Neural progenitor cell (in vitro differentiated cells): ENCODE measurements at regions not wholly inside any gene's neighbourhood (a gene's known extent, or its start where the extent isn't known, plus 50 kb on each side); places are given as distances from the start of the nearest gene placed in this dataset.

Experiments
- DNase-seq: peaks from one replicate; pipeline ENCODE4 v3.0.0-alpha.2; 2016; ENCODE audit warnings: low spot score
- H2AFZ ChIP-seq: fragments of 200-600 bp; sonication (generic); replicated peaks from 2 replicates; pipeline ENCODE4 v1.6.1; 2016; ENCODE audit warnings: antibody characterized with exemption
- H3F3A ChIP-seq: fragments of 200-600 bp; sonication (generic); 2 replicates; pipeline ENCODE4 v1.6.1; 2016; ENCODE audit warnings: antibody characterized with exemption, low read depth
- H3K27ac ChIP-seq: fragments of 200-600 bp; sonication (generic); 2 replicates; pipeline ENCODE4 v1.5.1; 2016; ENCODE audit warnings: mild to moderate bottlenecking
- H3K27me3 ChIP-seq: fragments of 200-600 bp; sonication (generic); 2 replicates; pipeline ENCODE4 v1.6.1; 2016; ENCODE audit warnings: mild to moderate bottlenecking, moderate library complexity
- H3K36me3 ChIP-seq: fragments of 200-600 bp; sonication (generic); 2 replicates; pipeline ENCODE4 v1.5.1; 2016
- H3K4me1 ChIP-seq: fragments of 200-600 bp; sonication (generic); 2 replicates; pipeline ENCODE4 v1.6.1; 2016; ENCODE audit warnings: mixed run types
- H3K4me2 ChIP-seq: fragments of 200-600 bp; sonication (generic); 2 replicates; pipeline ENCODE4 v1.6.1; 2016
- H3K4me3 ChIP-seq: fragments of 200-600 bp; sonication (generic); 2 replicates; pipeline ENCODE4 v1.5.1; 2016
- H3K79me2 ChIP-seq: fragments of 200-600 bp; sonication (generic); 2 replicates; pipeline ENCODE4 v1.6.1; 2016; ENCODE audit warnings: low read depth
- H3K9ac ChIP-seq: fragments of 200-600 bp; sonication (generic); 2 replicates; pipeline ENCODE4 v1.6.1; 2016
- H3K9me3 ChIP-seq: fragments of 200-600 bp; sonication (generic); 2 replicates; pipeline ENCODE4 v1.5.1; 2016; ENCODE audit warnings: low read depth
- H4K20me1 ChIP-seq: fragments of 200-600 bp; sonication (generic); 2 replicates; pipeline ENCODE4 v1.6.1; 2016; ENCODE audit warnings: low read depth
- H3K27ac Mint-ChIP-seq: 3 replicates; pipeline ENCODE4 v1.8.0; 2021; ENCODE audit warnings: mixed read lengths
- H3K27me3 Mint-ChIP-seq: 2 replicates; pipeline ENCODE4 v1.8.0; 2022; ENCODE audit warnings: low read depth, mild to moderate bottlenecking, inconsistent platforms, moderate library complexity, mixed read lengths; ENCODE audit not compliant: insufficient read depth
- H3K36me3 Mint-ChIP-seq: 3 replicates; pipeline ENCODE4 v1.8.0; 2021; ENCODE audit warnings: mixed read lengths
- H3K4me1 Mint-ChIP-seq: 3 replicates; pipeline ENCODE4 v1.8.0; 2021; ENCODE audit warnings: mixed read lengths
- H3K4me3 Mint-ChIP-seq: 3 replicates; pipeline ENCODE4 v1.8.0; 2021; ENCODE audit warnings: mild to moderate bottlenecking, moderate library complexity, mixed read lengths
- H3K9me3 Mint-ChIP-seq: 3 replicates; pipeline ENCODE4 v1.8.0; 2020; ENCODE audit warnings: mixed read lengths
- EZH2 ChIP-seq: fragments of 200-600 bp; sonication (generic); IDR thresholded peaks from 2 replicates; pipeline ENCODE4 v1.6.1; 2017; ENCODE audit warnings: antibody characterized with exemption, mild to moderate bottlenecking, moderate library complexity
- EZH2phosphoT487 ChIP-seq: fragments of 200-600 bp; sonication (generic); IDR thresholded peaks from 2 replicates; pipeline ENCODE4 v1.6.1; 2017; ENCODE audit warnings: antibody characterized with exemption
- TF ChIP-seq, protein P1 (sequence below): fragments of 200-600 bp; sonication (generic); IDR thresholded peaks from 2 replicates; pipeline ENCODE4 v1.5.1; 2017; ENCODE audit warnings: antibody characterized with exemption, mild to moderate bottlenecking

DNA sequence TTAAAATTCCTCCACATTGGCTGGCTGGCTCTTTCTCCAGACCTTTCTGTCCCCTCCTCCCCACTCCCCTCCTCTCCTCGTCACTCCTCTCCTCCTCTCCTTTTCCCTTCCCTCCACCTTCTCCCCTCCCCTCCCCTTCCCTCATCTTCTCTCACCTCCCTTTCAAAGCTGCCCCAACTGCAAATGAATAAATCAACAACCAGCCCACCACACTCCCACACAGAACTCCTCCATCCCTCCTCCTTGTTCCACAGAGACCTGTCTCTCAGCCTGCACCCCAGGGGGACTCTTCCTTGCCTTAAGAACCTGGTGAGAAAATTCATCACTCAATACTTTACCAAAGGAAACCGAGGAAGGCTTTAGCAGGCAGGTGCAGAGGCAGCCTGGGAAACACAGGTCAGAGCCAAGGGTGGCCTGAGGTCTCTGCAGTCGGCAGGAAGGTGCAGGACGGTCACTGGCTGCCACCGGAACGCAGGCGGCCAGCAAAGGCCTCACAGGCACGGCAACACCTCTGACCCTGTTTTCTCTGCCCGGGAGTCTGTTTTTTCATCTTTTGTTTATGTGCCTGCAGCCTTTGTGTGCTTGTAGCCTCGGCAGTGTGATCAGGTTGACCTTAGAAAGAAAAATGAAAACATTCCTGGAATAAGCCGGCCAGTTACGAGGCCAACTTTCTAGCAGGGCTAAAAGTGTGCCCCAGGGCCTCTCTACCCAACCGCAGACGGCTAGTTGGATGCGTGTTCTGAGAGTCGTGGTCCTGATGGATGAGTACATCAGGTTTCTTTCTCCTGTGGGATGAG is 207.6 kb upstream of the KLF6 start:
- Mint-ChIP-seq H3K4me3 (no peak overlapping the region), H3K4me1 (peaks cover 22% of the 10 kb centered on the region), H3K36me3 (no peaks in the 10 kb centered on the region), H3K27me3 (peaks cover 6% of the 10 kb centered on the region), H3K9me3 (no peaks in the 10 kb centered on the region), H3K27ac (peak overlapping the region; percentile 74)
- H2AFZ ChIP-seq, result peak overlapping the region; percentile 76
- no peak for DNase-seq
- no peaks in the 10 kb centered on the region for H3K79me2 ChIP-seq
- peaks cover 12% of the 10 kb centered on the region for H3K4me1 ChIP-seq
- no peaks in the 10 kb centered on the region for H4K20me1 ChIP-seq
- no peaks in the 10 kb centered on the region for H3K9me3 ChIP-seq
- TF ChIP-seq, protein P1, sequence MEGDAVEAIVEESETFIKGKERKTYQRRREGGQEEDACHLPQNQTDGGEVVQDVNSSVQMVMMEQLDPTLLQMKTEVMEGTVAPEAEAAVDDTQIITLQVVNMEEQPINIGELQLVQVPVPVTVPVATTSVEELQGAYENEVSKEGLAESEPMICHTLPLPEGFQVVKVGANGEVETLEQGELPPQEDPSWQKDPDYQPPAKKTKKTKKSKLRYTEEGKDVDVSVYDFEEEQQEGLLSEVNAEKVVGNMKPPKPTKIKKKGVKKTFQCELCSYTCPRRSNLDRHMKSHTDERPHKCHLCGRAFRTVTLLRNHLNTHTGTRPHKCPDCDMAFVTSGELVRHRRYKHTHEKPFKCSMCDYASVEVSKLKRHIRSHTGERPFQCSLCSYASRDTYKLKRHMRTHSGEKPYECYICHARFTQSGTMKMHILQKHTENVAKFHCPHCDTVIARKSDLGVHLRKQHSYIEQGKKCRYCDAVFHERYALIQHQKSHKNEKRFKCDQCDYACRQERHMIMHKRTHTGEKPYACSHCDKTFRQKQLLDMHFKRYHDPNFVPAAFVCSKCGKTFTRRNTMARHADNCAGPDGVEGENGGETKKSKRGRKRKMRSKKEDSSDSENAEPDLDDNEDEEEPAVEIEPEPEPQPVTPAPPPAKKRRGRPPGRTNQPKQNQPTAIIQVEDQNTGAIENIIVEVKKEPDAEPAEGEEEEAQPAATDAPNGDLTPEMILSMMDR, result no peak
- TF ChIP-seq EZH2phosphoT487 (no peak), EZH2 (no peak)
- no peaks in the 10 kb centered on the region for H3K27me3 ChIP-seq
- peak overlapping the region; percentile 43 for H3K4me2 ChIP-seq
- no peak overlapping the region for H3K9ac ChIP-seq
- H3K36me3 ChIP-seq, result no peaks in the 10 kb centered on the region
- no peaks in the 10 kb centered on the region for H3F3A ChIP-seq
- H3K27ac ChIP-seq, result no peak overlapping the region
- no peak overlapping the region for H3K4me3 ChIP-seq

GRCh38 chr10:3990307-3990706 is 205.3 kb upstream of the KLF6 start:
- Histone ChIP-seq H4K20me1 (no peaks in the 10 kb centered on the region), H3K4me2 (no peak overlapping the region), H3K4me3 (no peak overlapping the region), H3K79me2 (no peaks in the 10 kb centered on the region), H3K4me1 (peaks cover 12% of the 10 kb centered on the region), H3K9me3 (no peaks in the 10 kb centered on the region), H2AFZ (no peak overlapping the region), H3K27me3 (no peaks in the 10 kb centered on the region), H3F3A (no peaks in the 10 kb centered on the region), H3K36me3 (no peaks in the 10 kb centered on the region), H3K9ac (no peak overlapping the region), H3K27ac (no peak overlapping the region)
- no peaks in the 10 kb centered on the region for H3K36me3 Mint-ChIP-seq
- peaks cover 22% of the 10 kb centered on the region for H3K4me1 Mint-ChIP-seq
- no peaks in the 10 kb centered on the region for H3K9me3 Mint-ChIP-seq
- TF ChIP-seq EZH2, result no peak
- DNase-seq, result no peak
- peak overlapping the region; percentile 60 for H3K27ac Mint-ChIP-seq
- H3K4me3 Mint-ChIP-seq, result no peak overlapping the region
- peaks cover 3% of the 10 kb centered on the region for H3K27me3 Mint-ChIP-seq

GRCh38 chr10:3987143-3987974 is 202.3 kb upstream of the KLF6 start:
- Histone ChIP-seq H3K27ac (no peak overlapping the region), H3K27me3 (no peaks in the 10 kb centered on the region), H3K4me3 (no peak overlapping the region), H3F3A (no peaks in the 10 kb centered on the region), H3K4me1 (peaks cover under 1% of the 10 kb centered on the region), H4K20me1 (no peaks in the 10 kb centered on the region), H2AFZ (no peak overlapping the region), H3K9me3 (no peaks in the 10 kb centered on the region), H3K79me2 (no peaks in the 10 kb centered on the region), H3K9ac (no peak overlapping the region), H3K4me2 (no peak overlapping the region), H3K36me3 (no peaks in the 10 kb centered on the region)
- Mint-ChIP-seq H3K4me3 (no peak overlapping the region), H3K4me1 (peaks cover 7% of the 10 kb centered on the region), H3K36me3 (no peaks in the 10 kb centered on the region), H3K27me3 (peaks cover 2% of the 10 kb centered on the region), H3K27ac (no peak overlapping the region), H3K9me3 (peaks cover 5% of the 10 kb centered on the region)
- TF ChIP-seq EZH2 (no peak), EZH2phosphoT487 (no peak)
- TF ChIP-seq, protein P1, result no peak
- no peak for DNase-seq
